HepG2 (cell line): ENCODE measurements at regions not wholly inside any gene's neighbourhood (a gene's known extent, or its start where the extent isn't known, plus 50 kb on each side); places are given as distances from the start of the nearest gene placed in this dataset.
A peak's percentile ranks its signal among the peaks of the same experiment; 100 is the strongest.

ENCODE experiments used
- ATAC-seq: fragments of 200-7000 bp; cut with Tn5 transposase; 3 replicates; pipeline ENCODE4 v1.9.1; 2020; ENCODE audit warnings: mild to moderate bottlenecking, moderate library complexity
- BruUV-seq: library from RNA; stranded (reverse); fragments of 400-500 nt; replicated peaks from 2 replicates; lab custom pipeline; 2021; lab: Mats Ljungman, UMichigan
- CTCF ChIA-PET: fragments of 300-600 bp; formaldehyde crosslinking; extraction: SDS; loops from one replicate; lab custom pipeline; 2021; ENCODE audit warnings: low total read pairs, inconsistent platforms, low intra/inter-chr PET ratio; lab: Yijun Ruan, JAX
- POLR2A ChIA-PET: fragments of 350-600 bp; sonication (Branson Sonifier 250); formaldehyde crosslinking; loops from one replicate; lab custom pipeline; 2020; ENCODE audit warnings: antibody characterized with exemption, inconsistent platforms; lab: Yijun Ruan, JAX
- DNase-seq: peaks from one replicate; pipeline ENCODE4 v3.0.0-alpha.2; 2015; ENCODE audit warnings: low spot score
- FAIRE-seq: peaks from 3 replicates; lab custom pipeline; 2011; peaks lifted over from hg19 to GRCh38; lab: Jason Lieb, UNC
- H2AFZ ChIP-seq: one replicate; pipeline ENCODE4 v1.6.1; 2011; ENCODE audit warnings: low read length, inconsistent platforms
- H3K27ac ChIP-seq: fragments of 300-600 bp; 3 replicates; pipeline ENCODE4 v1.8.0; 2011; ENCODE audit warnings: mixed run types, mild to moderate bottlenecking, mixed read lengths, low read length, inconsistent platforms; ENCODE audit not compliant: insufficient read depth; ENCODE audit errors: extremely low read length
- H3K27me3 ChIP-seq, 2 experiments: fragments of 200-600 bp in 1 of 2; 2 replicates in 1 of 2; 3 replicates in 1 of 2; pipeline versions ENCODE4 v1.6.0 to v1.8.0; 2011; ENCODE audit warnings: low read length in 2 of 2, mild to moderate bottlenecking in 2 of 2, moderate library complexity in 2 of 2, inconsistent platforms in 1 of 2; ENCODE audit not compliant: insufficient read depth in 2 of 2, control insufficient read depth in 1 of 2
- H3K36me3 ChIP-seq, 2 experiments: fragments of 200-600 bp in 1 of 2; replicated peaks in 1 of 2; 2 replicates in 1 of 2; 3 replicates in 1 of 2; pipeline versions ENCODE4 v1.5.1 to v1.8.0; 2011; ENCODE audit warnings: low read length in 2 of 2, inconsistent platforms in 1 of 2; ENCODE audit not compliant: insufficient read depth in 2 of 2, control insufficient read depth in 1 of 2
- H3K4me1 ChIP-seq: 2 replicates; pipeline ENCODE4 v1.5.1; 2012; ENCODE audit warnings: low read length, inconsistent platforms; ENCODE audit not compliant: insufficient read depth
- H3K4me2 ChIP-seq: 2 replicates; pipeline ENCODE4 v1.6.0; 2011; ENCODE audit warnings: low read depth, low read length, inconsistent platforms
- H3K4me3 ChIP-seq, 3 experiments: fragments of 200-600 bp in 1 of 3; sonication (generic), shearing (Covaris generic) in 1 of 3; replicated peaks in 1 of 3; 2 replicates each; pipeline ENCODE4 v1.5.1; 2011 to 2016; ENCODE audit warnings: low read length in 3 of 3, inconsistent platforms in 2 of 3, low read depth in 2 of 3, mild to moderate bottlenecking in 2 of 3, control low read depth in 1 of 3, mixed read lengths in 1 of 3; ENCODE audit not compliant: insufficient read depth in 1 of 3
- H3K79me2 ChIP-seq: one replicate; pipeline ENCODE4 v1.6.1; 2011; ENCODE audit warnings: low read length, inconsistent platforms; ENCODE audit not compliant: insufficient read depth
- H3K9ac ChIP-seq: 2 replicates; pipeline ENCODE4 v1.6.0; 2011; ENCODE audit warnings: mild to moderate bottlenecking, low read depth, low read length, inconsistent platforms; ENCODE audit not compliant: insufficient read depth
- H3K9me3 ChIP-seq: 2 replicates; pipeline ENCODE4 v1.5.1; 2012; ENCODE audit warnings: mild to moderate bottlenecking, low read length
- H4K20me1 ChIP-seq: 2 replicates; pipeline ENCODE4 v1.6.0; 2011; ENCODE audit warnings: inconsistent platforms, mild to moderate bottlenecking, low read length, moderate library complexity; ENCODE audit not compliant: insufficient read depth
- BRF2 ChIP-seq: sonication (generic); formaldehyde crosslinking; IDR thresholded peaks from 2 replicates; pipeline ENCODE4 v1.8.1; 2022; ENCODE audit warnings: mild to moderate bottlenecking, missing genetic modification reagents
- CEBPB ChIP-seq: IDR thresholded peaks from 2 replicates; pipeline ENCODE4 v1.6.1; 2011; ENCODE audit warnings: low read depth, low read length, improper control_type of control experiment, borderline replicate concordance
- E2F1 ChIP-seq: sonication (generic); formaldehyde crosslinking; IDR thresholded peaks from 2 replicates; pipeline ENCODE4 v1.5.0; 2020; ENCODE audit warnings: missing genetic modification reagents
- JUNB ChIP-seq: sonication (generic); formaldehyde crosslinking; IDR thresholded peaks from 2 replicates; pipeline ENCODE4 v1.8.0; 2022; ENCODE audit warnings: missing genetic modification reagents, mild to moderate bottlenecking, borderline replicate concordance
- MLX ChIP-seq: IDR thresholded peaks from 2 replicates; pipeline ENCODE4 v1.6.1; 2016
- TCF12 ChIP-seq, 2 experiments: fragments of 450-650 bp in 1 of 2; sonication (generic) in 1 of 2; formaldehyde crosslinking in 1 of 2; IDR thresholded peaks; 2 replicates each; pipeline versions ENCODE4 v1.6.1 to v1.8.0; 2017 to 2022; ENCODE audit warnings: antibody characterized with exemption in 1 of 2, mild to moderate bottlenecking in 1 of 2, missing genetic modification reagents in 1 of 2, moderate library complexity in 1 of 2
- ZNF451 ChIP-seq: sonication (generic); formaldehyde crosslinking; IDR thresholded peaks from 2 replicates; pipeline ENCODE4 v1.5.0; 2020; ENCODE audit warnings: mild to moderate bottlenecking, missing genetic modification reagents
- ZNF580 ChIP-seq: IDR thresholded peaks from 2 replicates; pipeline ENCODE4 v1.6.1; 2016; ENCODE audit warnings: low read depth, borderline replicate concordance
- ZNF780A ChIP-seq: sonication (generic); formaldehyde crosslinking; IDR thresholded peaks from 2 replicates; pipeline ENCODE4 v1.8.0; 2022; ENCODE audit warnings: mild to moderate bottlenecking, missing genetic modification reagents, moderate library complexity
- WGBS: methylation state at CpG from one replicate; pipeline ENCODE4 v1.1.6; 2017; ENCODE audit warnings: low lambda C conversion rate; 5-methylcytosine and 5-hydroxymethylcytosine counted together
- in situ Hi-C: cut with HindIII; loops from 2 replicates; pipeline ENCODE4 v1.10.0; 2017; ENCODE audit warnings: low pct_unique_long_range_greater_than_20kb; ENCODE audit not compliant: extremely low pct_ligation_motif_present
- intact Hi-C: fragments of 100-400 bp; cut with micrococcal nuclease; formaldehyde crosslinking; loops from one replicate; pipeline ENCODE4 v1.10.0; 2022; ENCODE audit not compliant: unreplicated experiment

- TF ChIP-seq ZNF451 (CRISPR knock-in tag), result no peak
- TF ChIP-seq CEBPB, result peak; percentile 50; the same call in 1 of the 2 replicates
- no peak for TF ChIP-seq BRF2 (CRISPR knock-in tag)
These were observed 89.0 kb upstream of the DLGAP1 start (continued) for GRCh38 chr18:4544142-4544541.

GRCh38 chr18:4543711-4544110, 88.6 kb upstream of the DLGAP1 start:
- no peak for TF ChIP-seq ZNF780A (CRISPR knock-in tag)
- H3K27ac ChIP-seq, result no peak overlapping the region
- ChIA-PET POLR2A (no interaction called here), CTCF (no interaction called here)
- intact Hi-C loops, result no loop called here
- H3K4me1 ChIP-seq, result no peaks in the 10 kb centered on the region
- FAIRE-seq, result no peak
- no peak for DNase-seq
- no peak overlapping the region for H3K4me2 ChIP-seq
- no peaks in the 10 kb centered on the region for H3K27me3 ChIP-seq
- no peaks in the 10 kb centered on the region for H4K20me1 ChIP-seq
- no peak overlapping the region for H3K4me3 ChIP-seq
- H3K79me2 ChIP-seq, result no peaks in the 10 kb centered on the region
- in situ Hi-C loops, result no loop called here
- ATAC-seq, result no peak
- no peaks in the 10 kb centered on the region for H3K36me3 ChIP-seq
- no peak overlapping the region for H2AFZ ChIP-seq
- H3K9me3 ChIP-seq, result peaks cover 33% of the 10 kb centered on the region
- no TSS peak for BruUV-seq
- no peak overlapping the region for H3K9ac ChIP-seq

- no peak overlapping the region for H3K27ac ChIP-seq
- ChIA-PET POLR2A (no interaction called here), CTCF (no interaction called here)
- H3K4me2 ChIP-seq, result no peak overlapping the region
- WGBS, result 6% methylated on average over 3 of the region's 3 CpGs
- ATAC-seq (no peak), DNase-seq (no peak), FAIRE-seq (no peak)
- intact Hi-C loops (no loop called here), in situ Hi-C loops (no loop called here)
- no peaks in the 10 kb centered on the region for H3K27me3 ChIP-seq
- H3K9ac ChIP-seq, result no peak overlapping the region
- H2AFZ ChIP-seq, result no peak overlapping the region
- no peak overlapping the region for H3K4me3 ChIP-seq
- peaks cover 53% of the 10 kb centered on the region for H3K9me3 ChIP-seq
- H3K4me1 ChIP-seq, result no peaks in the 10 kb centered on the region
- no peaks in the 10 kb centered on the region for H3K79me2 ChIP-seq
- BruUV-seq, result no TSS peak
- no peaks in the 10 kb centered on the region for H3K36me3 ChIP-seq
- H4K20me1 ChIP-seq, result no peaks in the 10 kb centered on the region
- TF ChIP-seq TCF12 (IDR thresholded peaks at IDR 0.05) (no peak), TCF12 (CRISPR knock-in tag; IDR thresholded peaks at IDR 0.05) (no peak), ZNF580 (CRISPR knock-in tag) (no peak), JUNB (CRISPR knock-in tag) (no peak), E2F1 (CRISPR knock-in tag) (no peak), MLX (CRISPR knock-in tag) (no peak)
These were observed 86.5 kb upstream of the DLGAP1 start for GRCh38 chr18:4541588-4541987.
